GM23338 (cell line): ENCODE measurements at regions not wholly inside any gene's neighbourhood (a gene's known extent, or its start where the extent isn't known, plus 50 kb on each side); places are given as distances from the start of the nearest gene placed in this dataset.

Experiments used
- ATAC-seq: fragments of 200-7000 bp; cut with Tn5 transposase; 3 replicates; pipeline ENCODE4 v1.9.1; 2020
- DNase-seq: peaks from one replicate; pipeline ENCODE4 v3.0.0-alpha.2; 2015; ENCODE audit warnings: low spot score
- H2AFZ ChIP-seq: fragments of 200-600 bp; sonication (generic); 2 replicates; pipeline ENCODE4 v1.8.0; 2016; ENCODE audit warnings: antibody characterized with exemption, mild to moderate bottlenecking, moderate library complexity
- H3F3A ChIP-seq: fragments of 200-600 bp; sonication (generic); replicated peaks from 2 replicates; pipeline ENCODE4 v1.8.0; 2017; ENCODE audit warnings: antibody characterized with exemption, mixed run types, low read depth
- H3K27ac ChIP-seq: fragments of 200-600 bp; sonication (generic); 2 replicates; pipeline ENCODE4 v1.6.1; 2016; ENCODE audit warnings: low read depth
- H3K27me3 ChIP-seq: fragments of 200-600 bp; sonication (generic); 2 replicates; pipeline ENCODE4 v1.8.0; 2016; ENCODE audit warnings: mild to moderate bottlenecking, mixed run types, moderate library complexity; ENCODE audit not compliant: insufficient read depth
- H3K36me3 ChIP-seq: fragments of 200-600 bp; sonication (generic); 2 replicates; pipeline ENCODE4 v1.8.0; 2016; ENCODE audit warnings: mild to moderate bottlenecking; ENCODE audit not compliant: insufficient read depth
- H3K4me1 ChIP-seq: fragments of 200-600 bp; sonication (generic); 2 replicates; pipeline ENCODE4 v1.8.0; 2016; ENCODE audit warnings: mild to moderate bottlenecking, moderate library complexity; ENCODE audit not compliant: insufficient read depth
- H3K4me2 ChIP-seq: fragments of 200-600 bp; sonication (generic); 2 replicates; pipeline ENCODE4 v1.7.1; 2017; ENCODE audit warnings: mixed run types
- H3K4me3 ChIP-seq: fragments of 200-600 bp; sonication (generic); 2 replicates; pipeline ENCODE4 v1.6.1; 2016; ENCODE audit warnings: mixed run types
- H3K79me2 ChIP-seq: fragments of 200-600 bp; sonication (generic); replicated peaks from 2 replicates; pipeline ENCODE4 v1.8.0; 2017; ENCODE audit warnings: mild to moderate bottlenecking; ENCODE audit not compliant: insufficient read depth
- H3K9me2 ChIP-seq: fragments of 200-600 bp; sonication (generic); 2 replicates; pipeline ENCODE4 v1.8.0; 2017; ENCODE audit not compliant: insufficient read depth
- H4K20me1 ChIP-seq: fragments of 200-600 bp; sonication (generic); replicated peaks from 2 replicates; pipeline ENCODE4 v1.8.0; 2017; ENCODE audit warnings: mild to moderate bottlenecking; ENCODE audit not compliant: insufficient read depth
- H3K27ac Mint-ChIP-seq: 2 replicates; pipeline ENCODE4 v1.8.0; 2020; ENCODE audit warnings: inconsistent platforms, mild to moderate bottlenecking, moderate library complexity, mixed read lengths
- H3K27me3 Mint-ChIP-seq: 3 replicates; pipeline ENCODE4 v1.8.0; 2022; ENCODE audit warnings: low read depth, mild to moderate bottlenecking, moderate library complexity, mixed read lengths, inconsistent platforms; ENCODE audit not compliant: insufficient read depth, poor library complexity
- H3K36me3 Mint-ChIP-seq: 3 replicates; pipeline ENCODE4 v1.8.0; 2021; ENCODE audit warnings: low read depth, mild to moderate bottlenecking, inconsistent platforms, moderate library complexity, mixed read lengths
- H3K4me1 Mint-ChIP-seq: 3 replicates; pipeline ENCODE4 v1.8.0; 2020; ENCODE audit warnings: mild to moderate bottlenecking, inconsistent platforms, mixed read lengths
- H3K4me3 Mint-ChIP-seq: 3 replicates; pipeline ENCODE4 v1.8.0; 2021; ENCODE audit warnings: moderate library complexity, mild to moderate bottlenecking, inconsistent platforms, mixed read lengths
- H3K9me3 Mint-ChIP-seq: 3 replicates; pipeline ENCODE4 v1.8.0; 2020; ENCODE audit warnings: moderate library complexity, mild to moderate bottlenecking, inconsistent platforms, mixed read lengths
- CREB1 ChIP-seq: fragments of 250-450 bp; sonication (Bioruptor Pico); IDR thresholded peaks from 2 replicates; pipeline ENCODE4 v1.5.0; 2020; ENCODE audit warnings: low read depth, mild to moderate bottlenecking, moderate library complexity
- EZH2 ChIP-seq: fragments of 200-600 bp; sonication (generic); IDR thresholded peaks from one replicate; pipeline ENCODE4 v1.8.0; 2017; ENCODE audit warnings: antibody characterized with exemption, mild to moderate bottlenecking, low read depth; ENCODE audit not compliant: unreplicated experiment
- JUNB ChIP-seq: IDR thresholded peaks from one replicate; pipeline ENCODE4 v1.6.1; 2016; ENCODE audit warnings: antibody characterized with exemption; ENCODE audit not compliant: unreplicated experiment
- NANOG ChIP-seq: IDR thresholded peaks from 2 replicates; pipeline ENCODE4 v1.6.1; 2016; ENCODE audit warnings: antibody characterized with exemption, borderline replicate concordance
- POLR2AphosphoS5 ChIP-seq: IDR thresholded peaks from 2 replicates; pipeline ENCODE4 v1.6.1; 2016; ENCODE audit warnings: antibody characterized with exemption, low read depth
- STAT1 ChIP-seq: IDR thresholded peaks from one replicate; pipeline ENCODE4 v1.6.1; 2016; ENCODE audit warnings: antibody characterized with exemption; ENCODE audit not compliant: unreplicated experiment
- ZNF114 ChIP-seq: fragments of 250-450 bp; sonication (Bioruptor Pico); IDR thresholded peaks from 2 replicates; pipeline ENCODE4 v1.5.0; 2020; ENCODE audit warnings: mild to moderate bottlenecking, moderate library complexity
- ZNF331 ChIP-seq: fragments of 250-450 bp; sonication (Bioruptor Pico); IDR thresholded peaks from 2 replicates; pipeline ENCODE4 v1.5.0; 2020; ENCODE audit warnings: low read depth, mild to moderate bottlenecking, moderate library complexity
- TF ChIP-seq, protein P1 (sequence below), 2 experiments: fragments of 200-600 bp in 1 of 2; sonication (generic) in 1 of 2; conservative IDR thresholded peaks; 2 replicates each; pipeline versions ENCODE4 v1.5.1 to v1.6.1; 2016 to 2017; ENCODE audit warnings: antibody characterized with exemption in 2 of 2, low read depth in 2 of 2, mild to moderate bottlenecking in 2 of 2, moderate library complexity in 1 of 2
- TF ChIP-seq, protein P2 (sequence below): IDR thresholded peaks from 2 replicates; pipeline ENCODE4 v1.6.1; 2016; ENCODE audit warnings: antibody characterized with exemption
- TF ChIP-seq, protein P3 (sequence below): IDR thresholded peaks from one replicate; pipeline ENCODE4 v1.6.1; 2018; ENCODE audit warnings: antibody characterized with exemption; ENCODE audit not compliant: unreplicated experiment

DNA sequence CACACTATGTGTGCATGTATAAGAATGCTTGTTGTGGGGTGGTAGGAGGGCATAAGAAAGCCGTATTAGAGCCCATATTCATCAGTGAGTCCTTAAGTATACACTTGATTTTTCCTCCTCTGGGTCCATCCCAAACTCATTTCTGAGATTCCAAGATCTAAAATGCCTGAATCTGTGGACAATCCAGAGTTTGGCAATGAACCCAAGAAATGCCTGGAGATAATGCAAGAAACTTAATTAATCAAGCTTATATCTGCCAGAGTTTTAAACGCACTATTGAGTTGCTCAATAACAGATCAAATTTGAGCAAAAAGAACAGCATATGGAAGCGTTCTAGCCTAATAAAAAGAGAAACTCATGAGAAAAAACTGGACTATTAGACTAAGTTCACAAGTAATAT, 143.4 kb upstream of the NAV3 start:
- H3K36me3 Mint-ChIP-seq = no peaks in the 10 kb centered on the region
- no peak overlapping the region for H3K27ac Mint-ChIP-seq
- TF ChIP-seq ZNF114 (CRISPR knock-in tag) = no peak
- TF ChIP-seq ZNF331 (CRISPR knock-in tag) = no peak
- no peak for TF ChIP-seq JUNB
- peaks cover 9% of the 10 kb centered on the region; the same call in 2 of the 3 replicates for H3K4me1 Mint-ChIP-seq
- Histone ChIP-seq H3K27ac (no peak overlapping the region), H2AFZ (no peak overlapping the region), H3K36me3 (no peaks in the 10 kb centered on the region), H3K79me2 (no peaks in the 10 kb centered on the region), H3K27me3 (no peaks in the 10 kb centered on the region), H3K4me1 (no peaks in the 10 kb centered on the region), H3K4me3 (no peak overlapping the region), H4K20me1 (no peaks in the 10 kb centered on the region), H3K4me2 (no peak overlapping the region), H3K9me2 (no peaks in the 10 kb centered on the region), H3F3A (no peaks in the 10 kb centered on the region)
- H3K4me3 Mint-ChIP-seq = no peak overlapping the region
- DNase-seq = no peak
- ATAC-seq = no peak
- H3K9me3 Mint-ChIP-seq = no peaks in the 10 kb centered on the region
- no peaks in the 10 kb centered on the region for H3K27me3 Mint-ChIP-seq

DNA sequence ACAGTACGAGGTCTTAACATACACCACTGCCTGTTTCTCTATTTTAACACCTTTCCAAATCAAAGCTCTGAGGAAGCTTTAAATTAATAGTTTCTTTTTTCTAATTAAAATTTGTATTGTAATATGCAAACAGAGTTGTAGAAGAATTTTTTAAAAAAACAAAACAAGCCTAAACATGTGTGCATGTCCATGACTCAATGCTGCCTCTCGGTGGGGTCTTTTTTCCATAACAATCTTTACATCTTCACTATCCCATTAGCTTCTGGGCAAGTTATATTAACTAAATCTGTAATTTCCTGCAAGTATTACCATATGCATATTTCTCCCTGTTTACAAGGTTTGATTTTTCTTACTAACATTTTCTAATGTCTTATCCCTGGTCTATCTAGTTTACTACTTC, 143.9 kb upstream of the NAV3 start:
- H3K27ac ChIP-seq = no peak overlapping the region
- no peak overlapping the region for H3K4me3 ChIP-seq
- no peak overlapping the region for H3K4me2 ChIP-seq
- H3K27me3 Mint-ChIP-seq = no peaks in the 10 kb centered on the region
- no peak overlapping the region for H2AFZ ChIP-seq
- no peaks in the 10 kb centered on the region for H3K9me3 Mint-ChIP-seq
- peak overlapping the region; percentile 45; the same call in 1 of the 2 replicates for H3K27ac Mint-ChIP-seq
- H4K20me1 ChIP-seq = no peaks in the 10 kb centered on the region
- H3K27me3 ChIP-seq = no peaks in the 10 kb centered on the region
- no peak overlapping the region for H3K4me3 Mint-ChIP-seq
- peaks cover 9% of the 10 kb centered on the region; the same call in 2 of the 3 replicates for H3K4me1 Mint-ChIP-seq
- TF ChIP-seq CREB1 (CRISPR knock-in tag) = no peak
- TF ChIP-seq, protein P1, sequence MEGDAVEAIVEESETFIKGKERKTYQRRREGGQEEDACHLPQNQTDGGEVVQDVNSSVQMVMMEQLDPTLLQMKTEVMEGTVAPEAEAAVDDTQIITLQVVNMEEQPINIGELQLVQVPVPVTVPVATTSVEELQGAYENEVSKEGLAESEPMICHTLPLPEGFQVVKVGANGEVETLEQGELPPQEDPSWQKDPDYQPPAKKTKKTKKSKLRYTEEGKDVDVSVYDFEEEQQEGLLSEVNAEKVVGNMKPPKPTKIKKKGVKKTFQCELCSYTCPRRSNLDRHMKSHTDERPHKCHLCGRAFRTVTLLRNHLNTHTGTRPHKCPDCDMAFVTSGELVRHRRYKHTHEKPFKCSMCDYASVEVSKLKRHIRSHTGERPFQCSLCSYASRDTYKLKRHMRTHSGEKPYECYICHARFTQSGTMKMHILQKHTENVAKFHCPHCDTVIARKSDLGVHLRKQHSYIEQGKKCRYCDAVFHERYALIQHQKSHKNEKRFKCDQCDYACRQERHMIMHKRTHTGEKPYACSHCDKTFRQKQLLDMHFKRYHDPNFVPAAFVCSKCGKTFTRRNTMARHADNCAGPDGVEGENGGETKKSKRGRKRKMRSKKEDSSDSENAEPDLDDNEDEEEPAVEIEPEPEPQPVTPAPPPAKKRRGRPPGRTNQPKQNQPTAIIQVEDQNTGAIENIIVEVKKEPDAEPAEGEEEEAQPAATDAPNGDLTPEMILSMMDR (conservative IDR thresholded peaks at IDR 0.05; ENCODE audit: low read depth in 2 of 2) = peak; percentile 48 to 64
- no peaks in the 10 kb centered on the region for H3K79me2 ChIP-seq
- H3F3A ChIP-seq = no peaks in the 10 kb centered on the region
- no peaks in the 10 kb centered on the region for H3K36me3 ChIP-seq
- H3K4me1 ChIP-seq = no peaks in the 10 kb centered on the region
- H3K36me3 Mint-ChIP-seq = no peaks in the 10 kb centered on the region
- H3K9me2 ChIP-seq = no peaks in the 10 kb centered on the region
- ATAC-seq (no peak), DNase-seq (peak; percentile 20)

DNA sequence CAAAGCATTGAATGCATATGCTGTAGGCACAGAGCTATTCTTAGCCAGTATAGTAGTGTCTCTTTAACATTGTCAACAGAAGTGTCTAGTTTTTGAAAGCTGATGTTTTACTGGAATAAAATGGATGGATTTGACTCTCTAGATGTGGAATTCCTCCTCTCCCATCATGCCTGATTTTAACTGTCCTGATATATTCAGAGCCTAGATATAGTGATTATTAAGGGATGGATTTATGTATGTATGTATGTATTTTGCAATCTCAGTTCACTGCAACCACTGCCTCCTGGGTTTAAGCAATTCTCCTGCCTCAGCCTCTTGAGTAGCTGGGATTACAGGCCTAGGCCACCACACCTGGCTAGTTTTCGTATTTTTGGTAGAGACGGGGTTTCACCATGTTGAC, 144.8 kb upstream of the NAV3 start:
- no peaks in the 10 kb centered on the region for H3K27me3 ChIP-seq
- H3K27ac Mint-ChIP-seq = peak overlapping the region; percentile 65; the same call in 1 of the 2 replicates
- H4K20me1 ChIP-seq = no peaks in the 10 kb centered on the region
- no peak overlapping the region for H3K4me2 ChIP-seq
- H3K36me3 Mint-ChIP-seq = no peaks in the 10 kb centered on the region
- no peaks in the 10 kb centered on the region for H3K9me3 Mint-ChIP-seq
- no peak overlapping the region for H3K4me3 ChIP-seq
- no peaks in the 10 kb centered on the region for H3K36me3 ChIP-seq
- no peaks in the 10 kb centered on the region for H3K9me2 ChIP-seq
- no peaks in the 10 kb centered on the region for H3K27me3 Mint-ChIP-seq
- DNase-seq (no peak), ATAC-seq (no peak)
- no peak overlapping the region for H3K4me3 Mint-ChIP-seq
- no peak overlapping the region for H2AFZ ChIP-seq
- H3K79me2 ChIP-seq = no peaks in the 10 kb centered on the region
- H3K4me1 ChIP-seq = no peaks in the 10 kb centered on the region
- H3K4me1 Mint-ChIP-seq = peaks cover 9% of the 10 kb centered on the region; the same call in 2 of the 3 replicates
- H3F3A ChIP-seq = no peaks in the 10 kb centered on the region
- no peak overlapping the region for H3K27ac ChIP-seq
- TF ChIP-seq EZH2 = no peak
- TF ChIP-seq CREB1 (CRISPR knock-in tag) = no peak
- TF ChIP-seq NANOG = no peak
- TF ChIP-seq STAT1 = no peak
- TF ChIP-seq, protein P2, sequence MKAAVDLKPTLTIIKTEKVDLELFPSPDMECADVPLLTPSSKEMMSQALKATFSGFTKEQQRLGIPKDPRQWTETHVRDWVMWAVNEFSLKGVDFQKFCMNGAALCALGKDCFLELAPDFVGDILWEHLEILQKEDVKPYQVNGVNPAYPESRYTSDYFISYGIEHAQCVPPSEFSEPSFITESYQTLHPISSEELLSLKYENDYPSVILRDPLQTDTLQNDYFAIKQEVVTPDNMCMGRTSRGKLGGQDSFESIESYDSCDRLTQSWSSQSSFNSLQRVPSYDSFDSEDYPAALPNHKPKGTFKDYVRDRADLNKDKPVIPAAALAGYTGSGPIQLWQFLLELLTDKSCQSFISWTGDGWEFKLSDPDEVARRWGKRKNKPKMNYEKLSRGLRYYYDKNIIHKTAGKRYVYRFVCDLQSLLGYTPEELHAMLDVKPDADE = no peak
- TF ChIP-seq JUNB = no peak
- TF ChIP-seq ZNF331 (CRISPR knock-in tag) = no peak
- TF ChIP-seq POLR2AphosphoS5 = no peak
- TF ChIP-seq, protein P1 (conservative IDR thresholded peaks at IDR 0.05; ENCODE audit: low read depth in 2 of 2) = no peak
- TF ChIP-seq, protein P3, sequence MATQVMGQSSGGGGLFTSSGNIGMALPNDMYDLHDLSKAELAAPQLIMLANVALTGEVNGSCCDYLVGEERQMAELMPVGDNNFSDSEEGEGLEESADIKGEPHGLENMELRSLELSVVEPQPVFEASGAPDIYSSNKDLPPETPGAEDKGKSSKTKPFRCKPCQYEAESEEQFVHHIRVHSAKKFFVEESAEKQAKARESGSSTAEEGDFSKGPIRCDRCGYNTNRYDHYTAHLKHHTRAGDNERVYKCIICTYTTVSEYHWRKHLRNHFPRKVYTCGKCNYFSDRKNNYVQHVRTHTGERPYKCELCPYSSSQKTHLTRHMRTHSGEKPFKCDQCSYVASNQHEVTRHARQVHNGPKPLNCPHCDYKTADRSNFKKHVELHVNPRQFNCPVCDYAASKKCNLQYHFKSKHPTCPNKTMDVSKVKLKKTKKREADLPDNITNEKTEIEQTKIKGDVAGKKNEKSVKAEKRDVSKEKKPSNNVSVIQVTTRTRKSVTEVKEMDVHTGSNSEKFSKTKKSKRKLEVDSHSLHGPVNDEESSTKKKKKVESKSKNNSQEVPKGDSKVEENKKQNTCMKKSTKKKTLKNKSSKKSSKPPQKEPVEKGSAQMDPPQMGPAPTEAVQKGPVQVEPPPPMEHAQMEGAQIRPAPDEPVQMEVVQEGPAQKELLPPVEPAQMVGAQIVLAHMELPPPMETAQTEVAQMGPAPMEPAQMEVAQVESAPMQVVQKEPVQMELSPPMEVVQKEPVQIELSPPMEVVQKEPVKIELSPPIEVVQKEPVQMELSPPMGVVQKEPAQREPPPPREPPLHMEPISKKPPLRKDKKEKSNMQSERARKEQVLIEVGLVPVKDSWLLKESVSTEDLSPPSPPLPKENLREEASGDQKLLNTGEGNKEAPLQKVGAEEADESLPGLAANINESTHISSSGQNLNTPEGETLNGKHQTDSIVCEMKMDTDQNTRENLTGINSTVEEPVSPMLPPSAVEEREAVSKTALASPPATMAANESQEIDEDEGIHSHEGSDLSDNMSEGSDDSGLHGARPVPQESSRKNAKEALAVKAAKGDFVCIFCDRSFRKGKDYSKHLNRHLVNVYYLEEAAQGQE = no peak
